Stimulated activated CD4-positive, alpha-beta T cell treated with anti-CD3 and anti-CD28 coated beads, Interleukin-1b, Interleukin-23, amount 100 ng/mL, for 24 hours (primary cell): ENCODE measurements at regions not wholly inside any gene's neighbourhood (a gene's known extent, or its start where the extent isn't known, plus 50 kb on each side); places are given as distances from the start of the nearest gene placed in this dataset.

Experiments used
- DNase-seq, 4 experiments: peaks; one replicate each; pipeline ENCODE4 v3.0.0-alpha.2; 2020; ENCODE audit warnings: low read depth in 4 of 4, low spot score in 1 of 4

DNA sequence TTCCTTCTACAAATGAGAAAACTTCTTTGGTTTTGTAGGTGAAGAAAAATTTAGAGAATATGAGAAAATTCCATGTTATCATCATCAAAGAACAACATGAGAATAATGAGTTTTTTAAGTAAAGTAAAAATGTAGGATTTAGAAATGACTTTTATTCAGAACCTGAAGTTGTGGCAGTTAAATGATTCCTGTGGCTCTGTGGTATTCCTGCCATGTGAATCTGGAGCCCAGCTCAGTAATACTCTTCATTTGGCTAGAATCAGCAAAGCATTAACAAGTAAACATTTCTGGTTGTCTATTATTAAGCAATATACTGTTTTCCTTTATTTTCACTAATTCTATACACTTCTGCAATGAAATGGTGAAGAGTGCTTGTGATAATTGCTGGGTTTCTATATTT, 95.6 kb upstream of the E2F7 start:
- no peak for DNase-seq

DNA sequence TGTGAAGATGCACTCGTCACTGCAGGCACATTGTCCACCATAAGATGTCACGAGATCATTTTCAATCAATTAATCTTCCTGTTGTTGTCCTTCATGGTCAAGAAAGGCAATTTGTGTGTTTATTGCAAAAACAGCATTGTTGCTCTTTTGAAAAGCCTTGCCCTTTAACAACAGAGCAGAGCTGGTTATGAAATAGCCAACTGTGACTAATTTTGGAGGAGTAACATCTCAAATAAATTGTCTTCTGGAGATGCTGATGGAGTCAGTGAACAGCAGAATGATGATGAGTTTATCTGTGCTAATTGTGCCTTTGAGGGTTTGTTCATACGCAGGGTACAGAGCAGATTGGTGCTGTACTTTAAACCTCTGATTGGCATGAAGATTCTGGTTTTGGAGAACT, 88.3 kb upstream of the E2F7 start:
- no peak for DNase-seq

DNA sequence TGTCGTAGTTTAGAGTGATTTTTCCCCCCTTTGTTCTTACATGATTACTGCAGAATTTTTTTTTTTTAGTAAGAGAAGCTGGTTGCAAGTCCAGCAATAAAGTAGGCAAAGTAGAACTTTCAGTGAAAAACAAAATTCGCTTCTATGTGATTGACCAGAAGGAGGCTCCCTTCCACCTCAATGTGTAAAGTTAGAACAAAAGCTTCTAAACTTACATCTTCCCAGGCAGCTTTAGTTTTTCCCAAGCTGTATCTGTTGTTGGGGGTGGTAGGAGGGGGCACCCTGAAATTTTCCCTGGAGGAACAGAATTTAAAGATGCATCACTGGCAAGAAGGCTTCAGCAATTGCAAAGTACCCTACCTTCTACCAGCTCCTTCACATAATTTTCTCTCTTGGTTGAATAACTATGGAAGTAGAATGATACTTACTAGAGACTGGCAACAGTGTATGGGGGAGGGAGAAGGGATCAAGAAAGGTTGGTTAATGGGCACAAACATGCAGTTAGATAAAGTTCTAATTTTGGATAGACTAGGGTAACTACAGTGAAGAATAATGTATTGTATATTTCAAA, 87.3 kb upstream of the E2F7 start:
- DNase-seq: no peak

DNA sequence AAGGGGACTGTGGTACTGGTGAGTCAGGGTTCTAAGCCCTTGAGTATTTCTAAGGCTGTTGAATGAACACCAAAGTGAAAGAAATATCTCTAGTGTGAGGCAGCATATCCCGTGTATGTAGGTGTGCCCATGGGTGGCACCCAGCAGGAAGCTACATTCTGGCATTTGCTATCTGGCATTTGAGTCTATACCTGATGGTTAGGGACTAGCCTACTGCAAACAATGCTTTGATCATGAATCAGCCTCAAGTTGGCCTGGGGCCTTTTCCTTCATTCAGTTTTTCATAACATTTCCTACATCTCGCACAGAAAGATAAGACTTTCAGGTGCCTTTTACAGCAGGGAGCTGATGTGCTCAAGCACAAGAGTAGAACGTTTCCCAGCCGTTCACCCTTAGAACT, 85.7 kb upstream of the E2F7 start:
- no peak for DNase-seq

DNA sequence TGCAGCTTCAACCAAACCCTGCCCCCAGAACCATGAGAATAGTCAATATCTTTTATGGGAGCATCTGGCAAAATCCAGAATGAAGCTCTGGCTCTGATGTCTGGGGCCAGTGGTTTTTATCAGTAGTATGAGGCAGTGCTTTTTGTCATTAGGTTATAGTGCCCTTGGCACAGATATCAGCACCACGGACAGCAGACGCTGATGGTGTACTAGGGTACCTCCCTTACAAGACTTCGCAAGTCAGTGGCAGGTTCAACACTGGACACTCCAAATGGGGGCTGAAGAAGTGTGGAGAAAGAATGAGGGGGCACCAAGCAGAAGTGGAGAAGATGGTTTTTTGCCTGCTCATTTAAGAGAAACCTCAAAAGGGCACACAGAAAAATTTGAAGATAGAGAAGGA, 68.2 kb upstream of the E2F7 start:
- no peak for DNase-seq

DNA sequence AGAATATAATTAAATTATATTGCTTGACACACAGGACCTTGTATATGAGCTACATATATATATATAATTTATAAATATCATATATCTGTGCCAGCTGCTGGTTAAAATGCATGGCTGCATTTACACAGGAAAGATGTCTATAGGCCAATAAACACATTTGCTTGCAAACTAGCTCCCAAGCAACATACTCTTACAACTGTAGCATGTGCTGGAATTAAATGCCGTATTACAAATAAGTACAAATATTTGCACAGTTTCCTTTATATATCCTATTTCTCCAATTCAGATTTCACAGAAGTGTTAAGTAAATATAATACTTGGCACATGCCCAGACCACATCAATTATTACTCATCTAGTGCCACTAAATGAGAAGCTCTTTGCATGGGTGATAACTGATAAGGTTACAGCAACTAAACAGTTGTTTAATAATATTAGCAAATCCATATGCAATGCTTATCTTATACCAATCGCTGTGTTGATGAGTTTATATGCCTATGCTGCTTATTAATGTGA, 66.7 kb upstream of the E2F7 start:
- DNase-seq: no peak

DNA sequence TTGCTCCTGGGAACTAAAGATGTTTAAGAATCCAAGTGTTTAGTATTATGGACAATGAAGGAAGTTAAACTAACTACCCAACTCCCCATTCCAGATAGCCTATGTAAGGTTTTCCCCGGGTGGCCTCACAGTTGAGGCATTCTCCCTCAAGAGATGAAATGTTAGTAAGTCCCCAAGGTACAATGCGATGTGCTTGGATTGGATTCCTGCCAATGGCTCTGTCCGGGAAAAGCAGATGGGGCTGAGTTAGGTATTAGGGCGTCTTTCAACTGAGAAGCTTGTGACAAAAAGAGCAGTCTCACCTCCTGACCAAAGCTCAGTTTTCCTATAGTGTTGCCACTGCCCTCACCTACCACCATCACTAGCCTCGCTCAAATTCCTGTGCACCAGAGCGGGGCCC, 64.8 kb upstream of the E2F7 start:
- no peak for DNase-seq

DNA sequence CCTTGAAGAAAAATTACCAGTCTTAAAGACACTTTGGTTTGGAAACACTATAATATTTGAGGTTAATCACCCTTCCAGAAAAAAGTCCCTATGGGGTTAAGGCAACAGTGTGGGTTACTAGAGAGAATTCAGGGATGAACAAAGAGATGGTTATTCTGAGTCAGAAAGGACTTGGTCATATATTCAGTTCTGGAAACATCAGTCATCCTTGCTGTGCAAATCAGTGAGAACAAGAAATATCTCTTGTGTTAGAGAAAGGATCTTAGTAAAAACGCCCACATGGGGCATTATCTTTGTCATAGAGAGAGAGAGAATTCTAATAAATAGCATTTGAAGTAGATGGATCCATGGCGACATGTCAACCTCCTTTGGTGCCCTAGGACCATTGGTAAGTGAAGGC, 59.4 kb upstream of the E2F7 start:
- no peak for DNase-seq

DNA sequence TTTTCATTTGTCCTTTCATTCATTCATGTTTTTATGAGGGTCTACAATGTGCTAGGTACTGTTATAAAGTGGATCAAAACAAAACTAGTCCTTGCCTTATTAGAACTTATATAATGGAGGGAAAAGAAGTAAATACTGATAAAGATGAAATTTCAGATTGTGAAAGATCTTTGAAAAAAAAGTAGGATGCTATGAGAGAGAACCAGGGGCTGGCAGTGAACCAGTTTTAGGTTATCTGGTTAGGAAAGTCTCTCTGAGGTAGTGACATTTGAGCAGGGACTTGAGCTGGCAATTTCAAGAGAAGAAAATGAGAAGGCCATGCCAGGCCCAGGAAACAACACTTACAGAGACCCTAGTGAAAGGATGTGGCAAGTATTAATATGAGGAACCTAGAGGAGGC, 57.3 kb upstream of the E2F7 start:
- no peak for DNase-seq

DNA sequence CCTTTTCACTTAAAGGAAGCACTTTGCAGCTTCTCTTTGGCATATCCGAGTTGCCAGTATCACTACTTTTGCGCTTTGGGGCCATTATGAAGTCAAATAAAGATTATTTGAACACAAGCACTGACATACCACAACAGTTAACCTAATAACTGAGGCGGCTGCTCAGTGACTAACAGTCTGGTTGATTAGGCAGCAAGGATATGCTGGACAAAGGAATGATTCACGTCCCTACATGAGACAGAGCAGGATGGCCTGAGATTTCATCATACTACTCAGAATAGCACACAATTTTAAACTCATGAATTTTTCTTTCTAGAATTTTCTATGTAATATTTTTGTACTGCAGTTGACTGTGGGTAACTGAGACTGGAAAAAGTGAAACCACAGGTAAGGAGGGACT, 56.9 kb upstream of the E2F7 start:
- no peak for DNase-seq

DNA sequence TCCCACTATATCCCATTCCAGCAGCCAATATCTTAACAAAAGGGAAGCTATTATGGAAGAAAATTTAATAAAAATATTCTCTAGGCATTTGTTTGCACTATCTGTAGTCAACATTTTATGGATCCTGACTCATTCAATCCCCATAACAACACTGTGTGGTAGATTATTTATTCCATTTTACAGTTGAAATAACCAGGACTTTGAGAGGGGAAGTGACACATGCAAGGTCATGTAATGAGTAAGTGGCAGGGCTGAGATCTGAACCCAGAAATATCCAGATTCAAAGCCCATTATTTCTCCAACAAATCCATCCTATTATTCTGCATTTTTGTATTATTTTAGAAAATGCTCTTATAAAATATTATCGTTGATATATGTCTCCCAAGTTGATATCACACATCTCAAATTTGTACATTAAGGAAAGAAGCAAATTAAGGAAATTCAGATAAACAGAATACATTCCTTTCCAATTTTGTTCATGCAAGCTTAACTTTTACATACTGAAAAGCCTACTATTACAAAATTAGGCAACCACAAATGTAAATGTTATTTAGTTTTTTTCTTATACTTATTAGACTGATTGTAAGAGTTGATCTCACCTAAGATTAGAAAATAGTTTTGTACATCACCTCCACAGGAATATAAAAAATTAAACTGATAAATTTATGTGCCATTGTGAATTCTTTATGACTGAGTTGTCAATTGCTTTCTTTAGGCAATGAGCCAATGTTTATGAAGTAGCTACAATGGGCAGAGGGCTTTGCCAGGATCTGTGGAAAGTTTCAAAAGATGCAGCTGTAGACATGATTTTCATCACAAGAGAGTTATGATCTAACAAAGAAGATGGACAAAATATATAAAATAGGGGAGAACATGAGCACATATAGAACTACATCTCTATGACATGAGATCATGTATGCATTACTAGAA, 55.1 kb upstream of the E2F7 start:
- DNase-seq: no peak

DNA sequence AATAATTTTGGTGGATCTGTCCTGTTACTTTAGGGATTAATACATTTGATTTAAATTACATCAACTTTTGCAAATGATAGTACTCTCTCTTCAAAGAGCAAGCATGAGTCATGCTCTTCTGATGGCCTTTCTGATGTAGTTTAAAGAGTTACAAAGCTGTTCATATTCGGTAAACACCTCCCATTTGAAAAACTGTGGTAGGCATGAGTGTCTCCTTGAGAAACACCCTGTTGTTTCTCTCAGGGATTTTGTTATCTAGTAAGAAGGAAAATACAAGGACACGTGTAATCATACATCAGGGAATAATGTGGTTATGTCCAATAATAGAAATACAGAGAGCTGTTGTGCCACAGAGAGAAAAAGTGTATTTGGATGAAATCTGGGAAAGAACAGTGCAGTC, 53.3 kb upstream of the E2F7 start:
- DNase-seq: no peak

DNA sequence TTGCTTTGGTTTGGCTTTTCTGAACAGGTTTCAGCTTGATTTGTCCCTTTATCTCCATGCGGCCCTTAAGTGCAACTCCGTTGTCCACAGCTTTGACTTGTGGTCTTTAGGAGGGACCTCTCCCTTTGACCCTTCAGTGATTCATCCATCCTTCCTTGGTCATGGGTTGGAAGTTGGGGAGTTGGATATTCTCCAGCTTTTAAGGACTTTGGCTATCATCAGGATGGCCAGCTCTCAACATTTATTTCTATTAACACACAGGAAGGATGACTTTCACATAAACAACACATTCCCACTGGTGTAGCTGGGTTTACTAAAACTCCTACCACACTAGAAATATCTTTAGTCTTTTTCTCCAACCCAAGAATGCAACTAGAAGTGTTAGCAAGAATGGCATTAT, 50.9 kb upstream of the E2F7 start:
- no peak for DNase-seq

DNA sequence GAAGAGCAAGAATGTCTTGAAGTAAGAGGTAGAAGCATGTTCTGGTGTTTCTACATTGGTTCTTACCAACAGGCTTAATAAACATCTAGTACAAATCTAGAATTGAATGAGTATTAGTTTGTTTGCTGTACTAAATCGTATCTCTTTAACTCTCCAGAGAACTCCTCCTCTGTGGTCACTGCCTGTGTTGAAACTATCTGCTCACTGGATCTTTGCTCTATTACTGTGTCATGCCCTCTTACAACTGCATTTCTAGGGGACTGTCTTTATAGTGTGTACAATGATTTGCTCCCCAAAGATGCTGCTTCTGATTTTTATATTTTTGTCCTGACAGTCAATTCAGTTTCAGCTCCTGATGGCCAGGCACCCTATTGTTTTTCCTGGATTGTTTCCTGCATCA, 50.1 kb upstream of the E2F7 start:
- no peak for DNase-seq
